ENCODE measurements at regions not wholly inside any gene's neighbourhood (a gene's known extent, or its start where the extent isn't known, plus 50 kb on each side); places are given as distances from the start of the nearest gene placed in this dataset.

- TF ChIP-seq CTCF (IDR thresholded peaks at IDR 0.05) (no peak), EP300 (IDR thresholded peaks at IDR 0.05) (no peak), POLR2A (IDR thresholded peaks at IDR 0.05) (no peak)
Measured at GRCh38 chrX:34509394-34509793, 147.7 kb downstream of the TMEM47 start.

All from ovary (tissue), 3 donors.